WTC11 (cell line): ENCODE measurements at regions not wholly inside any gene's neighbourhood (a gene's known extent, or its start where the extent isn't known, plus 50 kb on each side); places are given as distances from the start of the nearest gene placed in this dataset.

Experiments
- ATAC-seq: fragments of 200-7000 bp; cut with Tn5 transposase; 2 replicates; pipeline ENCODE4 v1.10.0; 2021; ENCODE audit warnings: mild to moderate bottlenecking, moderate library complexity
- CTCF ChIA-PET: fragments of 300-600 bp; sonication (Branson Sonifier 250); formaldehyde crosslinking; loops from one replicate; lab custom pipeline; 2021; ENCODE audit warnings: antibody characterized with exemption; lab: Charles Lee
- POLR2A ChIA-PET: fragments of 350-600 bp; sonication (Branson Sonifier 250); formaldehyde crosslinking; loops from one replicate; lab custom pipeline; 2021; ENCODE audit warnings: antibody characterized with exemption; lab: Charles Lee
- DNase-seq: peaks from one replicate; pipeline ENCODE4 v3.0.0; 2021; ENCODE audit warnings: low spot score
- H3K27ac Mint-ChIP-seq: 2 replicates; pipeline ENCODE4 v1.8.0; 2021; ENCODE audit warnings: mixed read lengths
- H3K27me3 Mint-ChIP-seq: 2 replicates; pipeline ENCODE4 v1.8.0; 2021; ENCODE audit warnings: low read depth, mild to moderate bottlenecking, moderate library complexity, mixed read lengths
- H3K36me3 Mint-ChIP-seq: 2 replicates; pipeline ENCODE4 v1.8.0; 2021; ENCODE audit warnings: mixed read lengths
- H3K4me1 Mint-ChIP-seq: 2 replicates; pipeline ENCODE4 v1.8.0; 2022; ENCODE audit warnings: mixed read lengths
- H3K4me3 Mint-ChIP-seq: 2 replicates; pipeline ENCODE4 v1.8.0; 2021; ENCODE audit warnings: mild to moderate bottlenecking, moderate library complexity, mixed read lengths
- H3K9me3 Mint-ChIP-seq: 2 replicates; pipeline ENCODE4 v1.8.0; 2021; ENCODE audit warnings: mixed read lengths
- ATF6 ChIP-seq: sonication (generic); formaldehyde crosslinking; IDR thresholded peaks from 2 replicates; pipeline ENCODE4 v1.8.1; 2023; ENCODE audit warnings: mild to moderate bottlenecking, missing genetic modification reagents
- CDX4 ChIP-seq: fragments of 250-450 bp; sonication (Bioruptor Pico); IDR thresholded peaks from 2 replicates; pipeline ENCODE4 v1.9.0; 2021; ENCODE audit warnings: moderate library complexity, mild to moderate bottlenecking, inconsistent platforms, borderline replicate concordance
- CREB1 ChIP-seq: sonication (generic); formaldehyde crosslinking; IDR thresholded peaks from 2 replicates; pipeline ENCODE4 v1.8.0; 2023; ENCODE audit warnings: mild to moderate bottlenecking, missing genetic modification reagents
- ESRRA ChIP-seq: sonication (generic); formaldehyde crosslinking; IDR thresholded peaks from 2 replicates; pipeline ENCODE4 v1.8.1; 2022; ENCODE audit warnings: mild to moderate bottlenecking, missing genetic modification reagents, borderline replicate concordance
- IRF1 ChIP-seq: sonication (generic); formaldehyde crosslinking; IDR thresholded peaks from 2 replicates; pipeline ENCODE4 v1.8.0; 2023; ENCODE audit warnings: missing genetic modification reagents
- JAZF1 ChIP-seq: fragments of 250-450 bp; sonication (Bioruptor Pico); IDR thresholded peaks from 2 replicates; pipeline ENCODE4 v1.9.0; 2021; ENCODE audit warnings: moderate library complexity, mild to moderate bottlenecking, inconsistent platforms
- MLX ChIP-seq: sonication (generic); formaldehyde crosslinking; IDR thresholded peaks from 2 replicates; pipeline ENCODE4 v1.8.1; 2023; ENCODE audit warnings: mild to moderate bottlenecking, missing genetic modification reagents, moderate library complexity
- NFATC4 ChIP-seq: fragments of 250-450 bp; sonication (Bioruptor Pico); IDR thresholded peaks from 2 replicates; pipeline ENCODE4 v1.9.0; 2021; ENCODE audit warnings: mild to moderate bottlenecking
- SOX15 ChIP-seq: fragments of 250-450 bp; sonication (Bioruptor Pico); IDR thresholded peaks from 2 replicates; pipeline ENCODE4 v1.9.0; 2021; ENCODE audit warnings: mild to moderate bottlenecking
- ZNF138 ChIP-seq: sonication (generic); formaldehyde crosslinking; conservative IDR thresholded peaks from 2 replicates; pipeline ENCODE4 v1.8.1; 2022; ENCODE audit warnings: mild to moderate bottlenecking, moderate library complexity, missing genetic modification reagents
- ZNF232 ChIP-seq: sonication (generic); formaldehyde crosslinking; IDR thresholded peaks from 2 replicates; pipeline ENCODE4 v1.8.0; 2022; ENCODE audit warnings: mild to moderate bottlenecking, missing genetic modification reagents
- ZNF532 ChIP-seq: fragments of 250-450 bp; sonication (Bioruptor Pico); IDR thresholded peaks from 2 replicates; pipeline ENCODE4 v1.9.0; 2021; ENCODE audit warnings: mild to moderate bottlenecking, borderline replicate concordance
- TF ChIP-seq, protein P1 (sequence below): sonication (generic); formaldehyde crosslinking; IDR thresholded peaks from 2 replicates; pipeline ENCODE4 v1.8.0; 2022; ENCODE audit warnings: mild to moderate bottlenecking, missing genetic modification reagents

GRCh38 chr16:54724346-54724925 is 206.2 kb upstream of the IRX5 start (continued):
- TF ChIP-seq ESRRA (CRISPR knock-in tag), result no peak
- TF ChIP-seq, protein P1, sequence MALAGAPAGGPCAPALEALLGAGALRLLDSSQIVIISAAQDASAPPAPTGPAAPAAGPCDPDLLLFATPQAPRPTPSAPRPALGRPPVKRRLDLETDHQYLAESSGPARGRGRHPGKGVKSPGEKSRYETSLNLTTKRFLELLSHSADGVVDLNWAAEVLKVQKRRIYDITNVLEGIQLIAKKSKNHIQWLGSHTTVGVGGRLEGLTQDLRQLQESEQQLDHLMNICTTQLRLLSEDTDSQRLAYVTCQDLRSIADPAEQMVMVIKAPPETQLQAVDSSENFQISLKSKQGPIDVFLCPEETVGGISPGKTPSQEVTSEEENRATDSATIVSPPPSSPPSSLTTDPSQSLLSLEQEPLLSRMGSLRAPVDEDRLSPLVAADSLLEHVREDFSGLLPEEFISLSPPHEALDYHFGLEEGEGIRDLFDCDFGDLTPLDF, result no peak

DNA sequence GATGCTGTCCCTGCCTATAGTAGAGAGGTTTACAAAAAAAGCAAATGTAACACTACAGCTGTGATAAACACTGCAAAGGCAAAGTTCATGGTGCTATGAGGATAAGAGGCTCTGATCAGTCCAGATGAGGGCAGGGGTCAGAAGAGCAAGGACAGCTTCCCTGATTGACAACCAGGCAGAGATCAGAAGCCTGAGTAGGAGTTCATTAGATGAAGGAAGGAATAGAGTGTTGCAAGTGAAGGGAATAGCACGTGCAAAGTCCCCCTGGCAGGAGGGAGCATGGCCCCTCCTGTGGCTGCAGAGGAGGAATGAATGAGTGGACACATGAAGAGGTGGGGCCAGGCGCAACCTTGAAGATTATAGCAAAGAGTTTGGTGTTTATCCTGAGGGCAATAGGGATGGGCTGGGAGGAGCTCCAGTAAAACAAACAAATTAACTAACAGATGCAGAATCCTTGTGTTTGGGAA is 208.4 kb upstream of the IRX5 start:
- H3K4me3 Mint-ChIP-seq, result no peak overlapping the region
- DNase-seq, result no peak
- no peaks in the 10 kb centered on the region for H3K27me3 Mint-ChIP-seq
- no peak overlapping the region for H3K27ac Mint-ChIP-seq
- TF ChIP-seq ZNF532 (no peak), NFATC4 (CRISPR knock-in tag) (no peak), ATF6 (CRISPR knock-in tag) (no peak), IRF1 (no peak), ESRRA (CRISPR knock-in tag) (no peak), CDX4 (CRISPR knock-in tag) (no peak), SOX15 (no peak), MLX (no peak), ZNF138 (no peak), JAZF1 (CRISPR knock-in tag) (no peak), CREB1 (CRISPR knock-in tag) (no peak)
- TF ChIP-seq, protein P1, result no peak
- ChIA-PET CTCF (no interaction called here), POLR2A (no interaction called here)
- H3K9me3 Mint-ChIP-seq, result peaks cover 19% of the 10 kb centered on the region
- no peak for ATAC-seq
- no peaks in the 10 kb centered on the region for H3K36me3 Mint-ChIP-seq
- no peaks in the 10 kb centered on the region for H3K4me1 Mint-ChIP-seq

DNA sequence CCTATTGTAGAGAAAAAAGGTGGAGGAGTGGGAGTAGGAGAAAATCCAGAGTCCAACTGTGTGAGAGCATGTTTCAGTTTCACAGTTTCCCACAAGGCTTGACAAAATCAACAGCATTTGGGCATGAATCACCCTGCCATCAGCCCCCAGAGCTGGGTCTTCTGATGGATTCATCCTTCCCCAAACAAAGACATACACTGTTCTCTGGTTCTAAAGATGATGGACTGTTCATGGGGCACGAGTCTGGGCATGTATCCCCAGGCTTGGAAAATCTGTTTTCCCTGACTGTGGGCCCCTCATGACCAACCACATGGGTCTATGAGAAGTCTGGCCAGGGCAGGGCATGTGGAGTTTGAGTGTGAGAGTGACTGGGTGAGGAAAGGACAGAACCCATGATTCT is 210.4 kb upstream of the IRX5 start:
- H3K9me3 Mint-ChIP-seq, result peaks cover 11% of the 10 kb centered on the region
- no peak for ATAC-seq

More for the DNA sequence above, 210.4 kb upstream of the IRX5 start:
- no peak overlapping the region for H3K27ac Mint-ChIP-seq
- no peak for DNase-seq
- ChIA-PET POLR2A (no interaction called here), CTCF (no interaction called here)
- no peak for TF ChIP-seq ZNF232 (CRISPR knock-in tag)
- H3K36me3 Mint-ChIP-seq, result no peaks in the 10 kb centered on the region
- H3K27me3 Mint-ChIP-seq, result no peaks in the 10 kb centered on the region
- H3K4me1 Mint-ChIP-seq, result no peaks in the 10 kb centered on the region
- no peak overlapping the region for H3K4me3 Mint-ChIP-seq
